ENCODE measurements at regions not wholly inside any gene's neighbourhood (a gene's known extent, or its start where the extent isn't known, plus 50 kb on each side); places are given as distances from the start of the nearest gene placed in this dataset.
A peak's percentile ranks its signal among the peaks of the same experiment; 100 is the strongest.
"Not testable (repeated sequence)": the region's sequence is repeated elsewhere in the genome, so short reads cannot be mapped to it uniquely, and the experiment has no call there.

GRCh38 chr12:94916663-94917062 is 86.8 kb downstream of the NDUFA12 start:
- DNase-seq: no peak

- DNase-seq: no peak
Observed at GRCh38 chr12:94909663-94910062, 93.8 kb downstream of the NDUFA12 start.

- DNase-seq: not testable (repeated sequence)
Observed at GRCh38 chr12:94905749-94906148, 97.7 kb downstream of the NDUFA12 start.

GRCh38 chr12:94900496-94900895 is 103.0 kb downstream of the NDUFA12 start:
- no peak for DNase-seq

GRCh38 chr12:94898388-94898787 is 105.1 kb downstream of the NDUFA12 start:
- no peak for DNase-seq

GRCh38 chr12:94892544-94893267 is 110.8 kb downstream of the NDUFA12 start:
- no peak for DNase-seq

GRCh38 chr12:94889445-94890210 is 113.9 kb downstream of the NDUFA12 start:
- no peak for DNase-seq

- DNase-seq: no peak
Observed at GRCh38 chr12:94879542-94879941, 124.0 kb downstream of the NDUFA12 start.

GRCh38 chr12:94875525-94875924 is 128.0 kb downstream of the NDUFA12 start:
- peak; percentile 10 for DNase-seq

GRCh38 chr12:94874518-94875302 is 128.8 kb downstream of the NDUFA12 start:
- DNase-seq: no peak

- no peak for DNase-seq
Observed at GRCh38 chr12:94873734-94874517, 129.6 kb downstream of the NDUFA12 start.

GRCh38 chr12:94872971-94873733 is 130.3 kb downstream of the NDUFA12 start:
- no peak for DNase-seq

- no peak for DNase-seq
Observed at GRCh38 chr12:94872671-94872970, 130.9 kb downstream of the NDUFA12 start.

GRCh38 chr12:94872007-94872653 is 131.4 kb downstream of the NDUFA12 start:
- no peak for DNase-seq

GRCh38 chr12:94870511-94870910 is 133.0 kb downstream of the NDUFA12 start:
- no peak for DNase-seq

- DNase-seq: no peak
Observed at GRCh38 chr12:94868161-94868560, 135.3 kb downstream of the NDUFA12 start.

- DNase-seq: no peak
Observed at GRCh38 chr12:94867066-94867855, 136.2 kb downstream of the NDUFA12 start.

- DNase-seq: no peak
Observed at GRCh38 chr12:94864987-94865386, 138.5 kb downstream of the NDUFA12 start.

- no peak for DNase-seq
Observed at GRCh38 chr12:94863321-94864035, 140.0 kb downstream of the NDUFA12 start.

GRCh38 chr12:94862421-94862820 is 141.1 kb downstream of the NDUFA12 start:
- no peak for DNase-seq
